ENCODE measurements at regions not wholly inside any gene's neighbourhood (a gene's known extent, or its start where the extent isn't known, plus 50 kb on each side); places are given as distances from the start of the nearest gene placed in this dataset.

DNA sequence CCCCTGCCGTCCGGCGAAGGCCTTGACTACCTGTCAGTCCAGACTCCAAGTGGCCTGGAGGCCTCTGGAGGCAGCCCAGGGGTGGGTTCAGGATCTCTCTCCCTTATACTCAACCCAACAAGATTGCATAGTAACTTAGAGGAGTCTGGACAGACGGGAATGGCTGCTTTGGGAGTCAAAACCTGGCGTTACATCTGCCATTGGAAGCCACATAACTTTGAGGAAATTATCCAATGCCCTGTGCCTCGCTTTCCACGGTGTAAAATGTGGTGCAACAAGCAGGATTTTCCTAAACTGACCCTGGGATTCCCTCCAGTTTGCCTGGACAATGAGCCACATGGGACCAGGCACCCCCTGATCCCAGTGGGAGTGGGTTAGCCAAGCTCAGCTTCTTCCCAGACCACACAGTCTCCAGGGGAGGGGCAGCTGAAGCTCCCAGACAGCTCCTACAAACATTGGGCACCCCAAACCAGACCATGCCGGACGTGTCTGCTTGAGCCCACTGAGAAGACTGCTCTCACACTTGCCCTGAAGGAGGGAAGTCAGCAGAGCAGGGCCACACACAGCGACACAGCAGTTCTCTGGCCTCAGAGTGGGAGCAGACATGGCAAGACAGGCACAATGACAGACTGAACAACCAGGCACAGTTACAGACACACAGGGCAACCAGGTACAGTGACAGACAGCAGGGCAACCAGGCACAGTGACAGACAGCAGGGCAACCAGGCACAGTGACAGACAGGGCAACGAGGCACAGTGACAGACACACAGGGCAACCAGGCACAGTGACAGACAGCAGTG lies 65.6 kb upstream of the RAB6C start:
- H3K4me1 ChIP-seq (ENCODE audit: control insufficient read depth in 4 of 4, insufficient read depth in 4 of 4, low read length in 3 of 4), result no peaks in the 10 kb centered on the region
- H3K27ac ChIP-seq (ENCODE audit: low read depth in 1 of 2, low read length in 2 of 2), result no peak overlapping the region
- peaks cover 2 to 6% (median 4%) of the 10 kb centered on the region in 4 donors for H3K9me3 ChIP-seq (ENCODE audit: control insufficient read depth in 4 of 4, low read length in 3 of 4)
- no peaks in the 10 kb centered on the region for H3K27me3 ChIP-seq (ENCODE audit: control insufficient read depth in 4 of 4, insufficient read depth in 4 of 4, low read length in 3 of 4)
- DNase-seq (ENCODE audit: low spot score), result no peak
- WGBS, result 85% methylated on average over 11 of the region's 11 CpGs
- no peak overlapping the region for H3K4me3 ChIP-seq (ENCODE audit: low read depth in 1 of 3, low read length in 3 of 3)
- TF ChIP-seq JUND (IDR thresholded peaks at IDR 0.05) (no peak), HNF4A (conservative IDR thresholded peaks at IDR 0.05) (no peak), FOXA1 (IDR thresholded peaks at IDR 0.05) (no peak), NR2F2 (IDR thresholded peaks at IDR 0.05) (no peak), SP1 (IDR thresholded peaks at IDR 0.05) (no peak), RXRA (IDR thresholded peaks at IDR 0.05) (no peak)
- H3K9ac ChIP-seq (ENCODE audit: low read depth in 1 of 2, low read length in 2 of 2), result no peak overlapping the region
- no peaks in the 10 kb centered on the region for H3K36me3 ChIP-seq (ENCODE audit: control insufficient read depth in 4 of 4, insufficient read depth in 3 of 4, low read depth in 1 of 4, low read length in 3 of 4)

DNA sequence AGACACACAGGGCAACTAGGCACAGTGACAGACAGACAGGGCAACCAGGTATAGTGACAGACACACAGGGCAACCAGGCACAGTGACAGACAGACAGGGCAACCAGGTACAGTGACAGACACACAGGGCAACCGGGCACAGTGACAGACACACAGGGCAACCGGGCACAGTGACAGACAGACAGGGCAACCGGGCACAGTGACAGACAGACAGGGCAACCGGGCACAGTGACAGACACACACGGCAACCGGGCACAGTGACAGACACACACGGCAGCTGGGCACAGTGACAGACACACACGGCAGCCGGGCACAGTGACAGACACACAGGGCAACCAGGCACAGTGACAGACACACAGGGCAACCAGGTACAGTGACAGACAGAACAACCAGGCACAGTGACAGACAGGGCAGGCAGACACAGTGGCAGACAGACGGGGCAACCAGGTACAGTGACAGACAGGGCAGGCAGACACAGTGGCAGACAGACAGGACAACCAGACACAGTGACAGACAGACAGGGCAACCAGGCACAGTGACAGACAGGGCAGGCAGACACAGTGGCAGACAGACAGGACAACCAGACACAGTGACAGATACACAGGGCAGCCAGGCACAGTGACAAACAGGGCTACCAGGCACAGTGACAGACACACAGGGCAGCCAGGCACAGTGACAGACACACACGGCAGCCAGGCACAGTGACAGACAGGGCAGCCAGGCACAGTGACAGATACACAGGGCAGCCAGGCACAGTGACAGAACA lies 64.7 kb upstream of the RAB6C start:
- H3K9me3 ChIP-seq (ENCODE audit: control insufficient read depth in 4 of 4, low read length in 3 of 4), result peaks cover 2 to 9% (median 4%) of the 10 kb centered on the region in 4 donors
- DNase-seq (ENCODE audit: low spot score), result no peak
- H3K27me3 ChIP-seq (ENCODE audit: control insufficient read depth in 4 of 4, insufficient read depth in 4 of 4, low read length in 3 of 4), result no peaks in the 10 kb centered on the region
- no peak overlapping the region for H3K4me3 ChIP-seq (ENCODE audit: low read depth in 1 of 3, low read length in 3 of 3)
- H3K4me1 ChIP-seq (ENCODE audit: control insufficient read depth in 4 of 4, insufficient read depth in 4 of 4, low read length in 3 of 4), result no peaks in the 10 kb centered on the region
- no peak for TF ChIP-seq EGR1 (IDR thresholded peaks at IDR 0.05; ENCODE audit: low read depth in 2 of 2)
- TF ChIP-seq FOXA2 (IDR thresholded peaks at IDR 0.05), result no peak
- no peak overlapping the region for H3K9ac ChIP-seq (ENCODE audit: low read depth in 1 of 2, low read length in 2 of 2)
- 46% methylated on average over 11 of the region's 11 CpGs for WGBS
- H3K36me3 ChIP-seq (ENCODE audit: control insufficient read depth in 4 of 4, insufficient read depth in 3 of 4, low read depth in 1 of 4, low read length in 3 of 4), result no peaks in the 10 kb centered on the region
- no peak overlapping the region for H3K27ac ChIP-seq (ENCODE audit: low read depth in 1 of 2, low read length in 2 of 2)

DNA sequence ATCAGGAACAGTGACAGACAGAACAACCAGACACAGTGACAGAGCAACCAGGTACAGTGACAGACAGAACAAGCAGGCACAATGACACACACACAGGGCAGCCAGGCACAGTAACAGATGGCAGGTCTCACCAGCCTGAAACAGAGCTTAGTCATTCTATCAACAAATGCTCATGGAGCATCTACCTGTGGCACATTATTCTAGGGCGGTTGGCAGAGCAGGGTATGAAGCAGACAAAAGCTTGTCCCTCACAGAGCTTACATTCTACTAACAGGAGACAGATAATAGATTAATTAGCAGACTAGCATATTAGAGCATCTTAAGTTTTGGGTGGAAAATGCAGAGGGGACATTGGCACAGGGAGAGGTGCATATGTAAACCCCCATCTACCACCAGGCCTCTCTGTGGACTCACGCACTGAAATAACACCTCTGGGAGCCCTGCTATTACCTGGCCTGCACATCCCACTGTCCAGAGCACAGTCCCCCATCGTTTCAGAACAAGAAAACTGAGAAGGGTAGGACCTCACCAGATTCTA lies 64.1 kb upstream of the RAB6C start:
- H3K4me1 ChIP-seq (ENCODE audit: control insufficient read depth in 4 of 4, insufficient read depth in 4 of 4, low read length in 3 of 4), result no peaks in the 10 kb centered on the region
- no peak for DNase-seq (ENCODE audit: low spot score)
- H3K9me3 ChIP-seq (ENCODE audit: control insufficient read depth in 4 of 4, low read length in 3 of 4), result peaks cover 2 to 9% (median 4%) of the 10 kb centered on the region in 4 donors
- H3K9ac ChIP-seq (ENCODE audit: low read depth in 1 of 2, low read length in 2 of 2), result no peak overlapping the region
- TF ChIP-seq, protein P1, sequence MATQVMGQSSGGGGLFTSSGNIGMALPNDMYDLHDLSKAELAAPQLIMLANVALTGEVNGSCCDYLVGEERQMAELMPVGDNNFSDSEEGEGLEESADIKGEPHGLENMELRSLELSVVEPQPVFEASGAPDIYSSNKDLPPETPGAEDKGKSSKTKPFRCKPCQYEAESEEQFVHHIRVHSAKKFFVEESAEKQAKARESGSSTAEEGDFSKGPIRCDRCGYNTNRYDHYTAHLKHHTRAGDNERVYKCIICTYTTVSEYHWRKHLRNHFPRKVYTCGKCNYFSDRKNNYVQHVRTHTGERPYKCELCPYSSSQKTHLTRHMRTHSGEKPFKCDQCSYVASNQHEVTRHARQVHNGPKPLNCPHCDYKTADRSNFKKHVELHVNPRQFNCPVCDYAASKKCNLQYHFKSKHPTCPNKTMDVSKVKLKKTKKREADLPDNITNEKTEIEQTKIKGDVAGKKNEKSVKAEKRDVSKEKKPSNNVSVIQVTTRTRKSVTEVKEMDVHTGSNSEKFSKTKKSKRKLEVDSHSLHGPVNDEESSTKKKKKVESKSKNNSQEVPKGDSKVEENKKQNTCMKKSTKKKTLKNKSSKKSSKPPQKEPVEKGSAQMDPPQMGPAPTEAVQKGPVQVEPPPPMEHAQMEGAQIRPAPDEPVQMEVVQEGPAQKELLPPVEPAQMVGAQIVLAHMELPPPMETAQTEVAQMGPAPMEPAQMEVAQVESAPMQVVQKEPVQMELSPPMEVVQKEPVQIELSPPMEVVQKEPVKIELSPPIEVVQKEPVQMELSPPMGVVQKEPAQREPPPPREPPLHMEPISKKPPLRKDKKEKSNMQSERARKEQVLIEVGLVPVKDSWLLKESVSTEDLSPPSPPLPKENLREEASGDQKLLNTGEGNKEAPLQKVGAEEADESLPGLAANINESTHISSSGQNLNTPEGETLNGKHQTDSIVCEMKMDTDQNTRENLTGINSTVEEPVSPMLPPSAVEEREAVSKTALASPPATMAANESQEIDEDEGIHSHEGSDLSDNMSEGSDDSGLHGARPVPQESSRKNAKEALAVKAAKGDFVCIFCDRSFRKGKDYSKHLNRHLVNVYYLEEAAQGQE (IDR thresholded peaks at IDR 0.05), result no peak
- TF ChIP-seq GABPA (IDR thresholded peaks at IDR 0.05 in 1 of 2, conservative IDR thresholded peaks at IDR 0.05 in 1 of 2), result no peak
- TF ChIP-seq TAF1 (conservative IDR thresholded peaks at IDR 0.05), result no peak
- no peak for TF ChIP-seq RAD21 (IDR thresholded peaks at IDR 0.05)
- no peak for TF ChIP-seq FOXA1 (IDR thresholded peaks at IDR 0.05)
- TF ChIP-seq, protein P2, sequence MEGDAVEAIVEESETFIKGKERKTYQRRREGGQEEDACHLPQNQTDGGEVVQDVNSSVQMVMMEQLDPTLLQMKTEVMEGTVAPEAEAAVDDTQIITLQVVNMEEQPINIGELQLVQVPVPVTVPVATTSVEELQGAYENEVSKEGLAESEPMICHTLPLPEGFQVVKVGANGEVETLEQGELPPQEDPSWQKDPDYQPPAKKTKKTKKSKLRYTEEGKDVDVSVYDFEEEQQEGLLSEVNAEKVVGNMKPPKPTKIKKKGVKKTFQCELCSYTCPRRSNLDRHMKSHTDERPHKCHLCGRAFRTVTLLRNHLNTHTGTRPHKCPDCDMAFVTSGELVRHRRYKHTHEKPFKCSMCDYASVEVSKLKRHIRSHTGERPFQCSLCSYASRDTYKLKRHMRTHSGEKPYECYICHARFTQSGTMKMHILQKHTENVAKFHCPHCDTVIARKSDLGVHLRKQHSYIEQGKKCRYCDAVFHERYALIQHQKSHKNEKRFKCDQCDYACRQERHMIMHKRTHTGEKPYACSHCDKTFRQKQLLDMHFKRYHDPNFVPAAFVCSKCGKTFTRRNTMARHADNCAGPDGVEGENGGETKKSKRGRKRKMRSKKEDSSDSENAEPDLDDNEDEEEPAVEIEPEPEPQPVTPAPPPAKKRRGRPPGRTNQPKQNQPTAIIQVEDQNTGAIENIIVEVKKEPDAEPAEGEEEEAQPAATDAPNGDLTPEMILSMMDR (IDR thresholded peaks at IDR 0.05; ENCODE audit: low read depth, low read length, missing input control), result no peak
- TF ChIP-seq, protein P3, sequence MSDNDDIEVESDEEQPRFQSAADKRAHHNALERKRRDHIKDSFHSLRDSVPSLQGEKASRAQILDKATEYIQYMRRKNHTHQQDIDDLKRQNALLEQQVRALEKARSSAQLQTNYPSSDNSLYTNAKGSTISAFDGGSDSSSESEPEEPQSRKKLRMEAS (IDR thresholded peaks at IDR 0.05), result no peak
- TF ChIP-seq RXRA (IDR thresholded peaks at IDR 0.05), result no peak
- TF ChIP-seq EGR1 (IDR thresholded peaks at IDR 0.05; ENCODE audit: low read depth in 2 of 2), result no peak
- TF ChIP-seq JUND (IDR thresholded peaks at IDR 0.05), result no peak
- TF ChIP-seq FOXA2 (IDR thresholded peaks at IDR 0.05), result no peak
- no peak for TF ChIP-seq YY1 (IDR thresholded peaks at IDR 0.05)
- no peak for TF ChIP-seq HNF4A (conservative IDR thresholded peaks at IDR 0.05)
- TF ChIP-seq SP1 (IDR thresholded peaks at IDR 0.05), result no peak
- H3K36me3 ChIP-seq (ENCODE audit: control insufficient read depth in 4 of 4, insufficient read depth in 3 of 4, low read depth in 1 of 4, low read length in 3 of 4), result no peaks in the 10 kb centered on the region
- H3K27me3 ChIP-seq (ENCODE audit: control insufficient read depth in 4 of 4, insufficient read depth in 4 of 4, low read length in 3 of 4), result no peaks in the 10 kb centered on the region
- H3K4me3 ChIP-seq (ENCODE audit: low read depth in 1 of 3, low read length in 3 of 3), result no peak overlapping the region
- WGBS, result 73% methylated on average over 3 of the region's 3 CpGs
- H3K27ac ChIP-seq (ENCODE audit: low read depth in 1 of 2, low read length in 2 of 2), result no peak overlapping the region

Measured in liver (tissue), 8 donors.